Upper lobe of right lung (tissue), 1 donor: ENCODE measurements at regions not wholly inside any gene's neighbourhood (a gene's known extent, or its start where the extent isn't known, plus 50 kb on each side); places are given as distances from the start of the nearest gene placed in this dataset.

Experiments
- ATAC-seq: fragments of 200-7000 bp; cut with Tn5 transposase; one replicate; pipeline ENCODE4 v1.9.1; 2020; ENCODE audit warnings: mild to moderate bottlenecking, moderate library complexity
- DNase-seq: peaks from one replicate; pipeline ENCODE4 v3.0.0-alpha.2; 2020
- H3K27ac ChIP-seq: fragments of 200-600 bp; one replicate; pipeline ENCODE4 v1.8.0; 2022
- H3K27me3 ChIP-seq: fragments of 200-600 bp; one replicate; pipeline ENCODE4 v1.8.0; 2022; ENCODE audit warnings: mild to moderate bottlenecking
- H3K36me3 ChIP-seq: fragments of 200-600 bp; one replicate; pipeline ENCODE4 v1.8.0; 2022
- H3K4me1 ChIP-seq: fragments of 200-600 bp; one replicate; pipeline ENCODE4 v1.8.0; 2022
- H3K4me3 ChIP-seq: fragments of 200-600 bp; one replicate; pipeline ENCODE4 v1.8.0; 2022; ENCODE audit warnings: mild to moderate bottlenecking
- H3K9me3 ChIP-seq: fragments of 200-600 bp; one replicate; pipeline ENCODE4 v1.8.0; 2022
- CTCF ChIP-seq: fragments of 200-600 bp; IDR thresholded peaks from one replicate; pipeline ENCODE4 v1.8.0; 2022; ENCODE audit warnings: antibody characterized with exemption
- intact Hi-C: fragments of 100-400 bp; cut with DNase I; formaldehyde crosslinking; loops from one replicate; pipeline ENCODE4 v1.11.0; 2022
- donor health status: DM: no; HTN: yes; CAD: no; lungs with severe emphysema.

- TF ChIP-seq CTCF: no peak
- no peaks in the 10 kb centered on the region for H3K36me3 ChIP-seq
- no peaks in the 10 kb centered on the region for H3K4me1 ChIP-seq
- intact Hi-C loops: no loop called here
- no peak for DNase-seq
- ATAC-seq: no peak
- no peaks in the 10 kb centered on the region for H3K9me3 ChIP-seq
- H3K27me3 ChIP-seq: peaks cover 5% of the 10 kb centered on the region
- H3K27ac ChIP-seq: no peak overlapping the region
- no peak overlapping the region for H3K4me3 ChIP-seq
These were observed 142.3 kb upstream of the ZC3H12A start for GRCh38 chr1:37332126-37332525.

- Histone ChIP-seq H3K9me3 (no peaks in the 10 kb centered on the region), H3K27ac (no peak overlapping the region), H3K4me3 (no peak overlapping the region), H3K36me3 (no peaks in the 10 kb centered on the region), H3K4me1 (no peaks in the 10 kb centered on the region), H3K27me3 (peaks cover 6% of the 10 kb centered on the region)
- ATAC-seq: no peak
- DNase-seq: no peak
- intact Hi-C loops: no loop called here
- no peak for TF ChIP-seq CTCF
These were observed 135.7 kb upstream of the ZC3H12A start for GRCh38 chr1:37338658-37339057.

- DNase-seq (no peak), ATAC-seq (no peak)
- no peak overlapping the region for H3K27ac ChIP-seq
- no peaks in the 10 kb centered on the region for H3K36me3 ChIP-seq
- H3K27me3 ChIP-seq: peaks cover 6% of the 10 kb centered on the region
- no peak for TF ChIP-seq CTCF
- intact Hi-C loops: no loop called here
- H3K9me3 ChIP-seq: no peaks in the 10 kb centered on the region
- no peaks in the 10 kb centered on the region for H3K4me1 ChIP-seq
- H3K4me3 ChIP-seq: no peak overlapping the region
These were observed 131.6 kb upstream of the ZC3H12A start for GRCh38 chr1:37342736-37343135.

GRCh38 chr1:37347104-37347649 lies 127.2 kb upstream of the ZC3H12A start:
- DNase-seq (no peak), ATAC-seq (no peak)
- Histone ChIP-seq H3K36me3 (no peaks in the 10 kb centered on the region), H3K27ac (no peak overlapping the region), H3K4me1 (no peaks in the 10 kb centered on the region), H3K9me3 (no peaks in the 10 kb centered on the region), H3K27me3 (peaks cover 3% of the 10 kb centered on the region), H3K4me3 (no peak overlapping the region)
- intact Hi-C loops: no loop called here
- no peak for TF ChIP-seq CTCF

- Histone ChIP-seq H3K27me3 (peaks cover 14% of the 10 kb centered on the region), H3K27ac (no peak overlapping the region), H3K4me1 (no peaks in the 10 kb centered on the region), H3K36me3 (no peaks in the 10 kb centered on the region), H3K4me3 (no peak overlapping the region), H3K9me3 (no peaks in the 10 kb centered on the region)
- TF ChIP-seq CTCF: no peak
- ATAC-seq (no peak), DNase-seq (no peak)
- intact Hi-C loops: no loop called here
These were observed 120.5 kb upstream of the ZC3H12A start for GRCh38 chr1:37353871-37354270.
